Transverse colon (tissue), 4 donors: ENCODE measurements at regions not wholly inside any gene's neighbourhood (a gene's known extent, or its start where the extent isn't known, plus 50 kb on each side); places are given as distances from the start of the nearest gene placed in this dataset.

ENCODE experiments used
- DNase-seq: peaks from one replicate; pipeline ENCODE4 v3.0.0-alpha.2; 2019
- H3K27ac ChIP-seq, 4 donors: fragments of 200-600 bp; sonication (generic); 2 replicates each; pipeline ENCODE4 v1.5.1; 2016 to 2018; ENCODE audit warnings: inconsistent platforms in 4 of 4
- H3K27me3 ChIP-seq: fragments of 200-600 bp; sonication (generic); 2 replicates; pipeline ENCODE4 v1.5.1; 2017; ENCODE audit warnings: inconsistent platforms
- H3K36me3 ChIP-seq, 4 donors: fragments of 200-600 bp; sonication (generic); 2 replicates each; pipeline ENCODE4 v1.5.1; 2017 to 2019; ENCODE audit warnings: inconsistent platforms in 4 of 4
- H3K4me1 ChIP-seq, 4 donors: fragments of 200-600 bp; sonication (generic); 2 replicates each; pipeline ENCODE4 v1.5.1; 2017 to 2020; ENCODE audit warnings: inconsistent platforms in 4 of 4
- H3K4me3 ChIP-seq, 4 donors: fragments of 200-600 bp; sonication (generic); 1 replicate in 1 of 4; 2 replicates in 3 of 4; pipeline versions ENCODE4 v1.5.1 to v1.6.1; 2017 to 2019; ENCODE audit warnings: inconsistent platforms in 4 of 4
- H3K9me3 ChIP-seq, 2 donors: fragments of 200-600 bp; sonication (generic); 2 replicates each; pipeline ENCODE4 v1.5.1; 2017 to 2019; ENCODE audit warnings: inconsistent platforms in 2 of 2
- EP300 ChIP-seq: sonication (generic); formaldehyde crosslinking; IDR thresholded peaks from one replicate; pipeline ENCODE4 v1.6.1; 2017; ENCODE audit warnings: antibody characterized with exemption, low read depth
- POLR2A ChIP-seq: fragments of 450-650 bp; IDR thresholded peaks from one replicate; pipeline ENCODE4 v1.6.1; 2016; ENCODE audit warnings: antibody characterized with exemption, mild to moderate bottlenecking, moderate library complexity
- POLR2AphosphoS5 ChIP-seq, 3 donors: sonication (generic); formaldehyde crosslinking; IDR thresholded peaks; one replicate each; pipeline ENCODE4 v1.6.1; 2016; ENCODE audit warnings: antibody characterized with exemption in 3 of 3
- WGBS, 2 donors: methylation state at CpG; one replicate each; pipeline ENCODE4 v1.1.5; 2018; ENCODE audit warnings: low coverage in 1 of 2; 5-methylcytosine and 5-hydroxymethylcytosine counted together
- in situ Hi-C, 4 donors: fragments of 200-750 bp; cut with MboI; loops; one replicate each; pipeline versions ENCODE4 v1.15.0 to v1.15.1; 2017; ENCODE audit warnings: low sequenced_read_pairs in 3 of 4, low pct_ligation_motif_present in 1 of 4, low pct_unique_long_range_greater_than_20kb in 1 of 4
- intact Hi-C: fragments of 100-400 bp; cut with DNase I; formaldehyde crosslinking; loops from one replicate; pipeline ENCODE4 v1.15.1; 2023; ENCODE audit warnings: low total_unique reads
- TF ChIP-seq, protein P1 (sequence below), 5 experiments: fragments of 200-600 bp in 3 of 5; fragments of 450-650 bp in 2 of 5; sonication (generic) in 3 of 5; IDR thresholded peaks; 1 replicate in 2 of 5; 2 replicates in 3 of 5; pipeline ENCODE4 v1.5.1; 2016 to 2017; ENCODE audit warnings: antibody characterized with exemption in 5 of 5, inconsistent platforms in 3 of 5, mild to moderate bottlenecking in 2 of 5, moderate library complexity in 1 of 5

GRCh38 chr10:131469551-131469950, 158.0 kb upstream of the TCERG1L start:
- Histone ChIP-seq H3K36me3 (no peaks in the 10 kb centered on the region), H3K27ac (no peak overlapping the region), H3K27me3 (no peaks in the 10 kb centered on the region), H3K4me1 (no peaks in the 10 kb centered on the region), H3K9me3 (no peaks in the 10 kb centered on the region), H3K4me3 (no peak overlapping the region)
- no peak for DNase-seq
- 90 to 95% methylated on average over 2 of the region's 2 CpGs for WGBS, 2 donors
- intact Hi-C loops (no loop called here), in situ Hi-C loops (no loop called here)
- TF ChIP-seq EP300 = no peak
- TF ChIP-seq POLR2AphosphoS5 (IDR thresholded peaks at IDR 0.05) = no peak
- TF ChIP-seq, protein P1, sequence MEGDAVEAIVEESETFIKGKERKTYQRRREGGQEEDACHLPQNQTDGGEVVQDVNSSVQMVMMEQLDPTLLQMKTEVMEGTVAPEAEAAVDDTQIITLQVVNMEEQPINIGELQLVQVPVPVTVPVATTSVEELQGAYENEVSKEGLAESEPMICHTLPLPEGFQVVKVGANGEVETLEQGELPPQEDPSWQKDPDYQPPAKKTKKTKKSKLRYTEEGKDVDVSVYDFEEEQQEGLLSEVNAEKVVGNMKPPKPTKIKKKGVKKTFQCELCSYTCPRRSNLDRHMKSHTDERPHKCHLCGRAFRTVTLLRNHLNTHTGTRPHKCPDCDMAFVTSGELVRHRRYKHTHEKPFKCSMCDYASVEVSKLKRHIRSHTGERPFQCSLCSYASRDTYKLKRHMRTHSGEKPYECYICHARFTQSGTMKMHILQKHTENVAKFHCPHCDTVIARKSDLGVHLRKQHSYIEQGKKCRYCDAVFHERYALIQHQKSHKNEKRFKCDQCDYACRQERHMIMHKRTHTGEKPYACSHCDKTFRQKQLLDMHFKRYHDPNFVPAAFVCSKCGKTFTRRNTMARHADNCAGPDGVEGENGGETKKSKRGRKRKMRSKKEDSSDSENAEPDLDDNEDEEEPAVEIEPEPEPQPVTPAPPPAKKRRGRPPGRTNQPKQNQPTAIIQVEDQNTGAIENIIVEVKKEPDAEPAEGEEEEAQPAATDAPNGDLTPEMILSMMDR (IDR thresholded peaks at IDR 0.05) = no peak
- no peak for TF ChIP-seq POLR2A

GRCh38 chr10:131473645-131474044, 162.1 kb upstream of the TCERG1L start:
- no peaks in the 10 kb centered on the region for H3K4me1 ChIP-seq
- in situ Hi-C loops = no loop called here

DNA sequence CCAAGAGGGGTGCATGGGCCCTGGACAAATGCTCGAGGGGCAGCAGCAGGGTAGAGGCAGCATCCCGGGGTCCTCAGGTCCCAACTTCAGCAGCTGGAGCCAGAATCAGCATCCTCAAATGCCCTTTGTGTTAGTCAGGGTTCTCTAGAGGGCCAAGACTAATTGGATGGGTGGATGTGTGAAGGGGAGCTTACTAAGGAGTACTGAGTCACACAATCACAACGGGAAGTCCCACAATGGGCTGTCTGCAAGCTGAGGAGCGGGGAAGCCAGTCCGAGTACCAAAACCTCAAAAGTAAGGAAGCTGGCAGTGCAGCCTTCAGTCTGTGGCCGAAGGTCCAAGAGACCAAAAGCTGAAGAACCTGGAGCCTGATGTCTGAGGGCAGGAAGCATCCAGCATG, 162.9 kb upstream of the TCERG1L start:
- no peak for DNase-seq
- Histone ChIP-seq H3K27ac (no peak overlapping the region), H3K4me1 (no peaks in the 10 kb centered on the region), H3K9me3 (no peaks in the 10 kb centered on the region), H3K27me3 (no peaks in the 10 kb centered on the region), H3K36me3 (no peaks in the 10 kb centered on the region), H3K4me3 (no peak overlapping the region)
- in situ Hi-C loops = no loop called here
- 77% methylated on average over 6 of the region's 6 CpGs; no CpG with 5 or more reads in 1 of the 2 donors for WGBS, 2 donors
- intact Hi-C loops = no loop called here
- TF ChIP-seq POLR2A = no peak
- TF ChIP-seq EP300 = no peak
- TF ChIP-seq, protein P1 (IDR thresholded peaks at IDR 0.05) = no peak
- TF ChIP-seq POLR2AphosphoS5 (IDR thresholded peaks at IDR 0.05) = no peak

More at GRCh38 chr10:131473645-131474044, 162.1 kb upstream of the TCERG1L start:
- no peaks in the 10 kb centered on the region for H3K36me3 ChIP-seq
- no peaks in the 10 kb centered on the region for H3K9me3 ChIP-seq
- no peaks in the 10 kb centered on the region for H3K27me3 ChIP-seq
- no peak overlapping the region for H3K4me3 ChIP-seq
- intact Hi-C loops = no loop called here
- no peak for DNase-seq
- WGBS, 2 donors = 90% methylated on average over 10 of the region's 10 CpGs; no CpG with 5 or more reads in 1 of the 2 donors
- TF ChIP-seq POLR2A = no peak
- TF ChIP-seq EP300 = no peak
- TF ChIP-seq, protein P1 (IDR thresholded peaks at IDR 0.05) = no peak
- no peak for TF ChIP-seq POLR2AphosphoS5 (IDR thresholded peaks at IDR 0.05)
- H3K27ac ChIP-seq = no peak overlapping the region

GRCh38 chr10:131475043-131475442, 163.5 kb upstream of the TCERG1L start:
- Histone ChIP-seq H3K4me3 (no peak overlapping the region), H3K4me1 (no peaks in the 10 kb centered on the region), H3K9me3 (no peaks in the 10 kb centered on the region), H3K27me3 (no peaks in the 10 kb centered on the region), H3K27ac (no peak overlapping the region), H3K36me3 (no peaks in the 10 kb centered on the region)
- no peak for DNase-seq
- no peak for TF ChIP-seq POLR2A
- TF ChIP-seq, protein P1 (IDR thresholded peaks at IDR 0.05) = no peak
- no peak for TF ChIP-seq POLR2AphosphoS5 (IDR thresholded peaks at IDR 0.05)
- TF ChIP-seq EP300 = no peak
- WGBS, 2 donors = 88% methylated on average over 11 of the region's 11 CpGs; no CpG with 5 or more reads in 1 of the 2 donors
- intact Hi-C loops (no loop called here), in situ Hi-C loops (loop anchor here in 1 of 4 donors (25.0 kb wide), 1 partner anchor 88 kb away; no protein-coding TSS in a partner anchor)
